DMS53 treated with DMSO at 0.1 percent for 48 hours (cell line): ENCODE measurements at regions not wholly inside any gene's neighbourhood (a gene's known extent, or its start where the extent isn't known, plus 50 kb on each side); places are given as distances from the start of the nearest gene placed in this dataset.
"Not testable (repeated sequence)": the region's sequence is repeated elsewhere in the genome, so short reads cannot be mapped to it uniquely, and the experiment has no call there.

Experiments used
- DNase-seq: peaks from one replicate; lab custom pipeline; 2025; ENCODE audit not compliant: unreplicated experiment; lab: John Stamatoyannopoulos, UW

- DNase-seq: no peak
Observed at GRCh38 chr13:104632736-104633135, 1566.5 kb upstream of the SLC10A2 start.

DNA sequence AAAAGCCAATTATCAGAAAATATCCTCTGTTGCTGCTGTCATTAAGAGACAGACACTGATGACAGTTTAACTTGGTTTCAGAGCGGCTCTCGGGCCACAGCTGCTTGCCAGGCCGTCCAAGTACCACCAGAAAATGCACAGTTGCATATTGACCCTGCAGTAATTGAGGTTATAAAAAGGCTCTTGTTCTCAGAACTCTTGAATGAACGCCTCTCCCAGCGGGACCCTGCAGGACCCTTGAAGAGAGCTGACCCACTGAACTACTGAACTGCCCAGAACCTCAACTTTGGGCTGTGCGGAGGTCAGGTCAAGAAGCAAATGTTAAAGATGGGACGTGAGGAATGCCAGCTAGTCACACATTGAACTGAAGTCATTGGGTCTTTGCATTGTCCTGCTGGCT lies 1559.0 kb upstream of the SLC10A2 start:
- DNase-seq: no peak

- DNase-seq: no peak
Observed at GRCh38 chr13:104616990-104617389, 1550.8 kb upstream of the SLC10A2 start.

- no peak for DNase-seq
Observed at GRCh38 chr13:104614361-104615145, 1548.3 kb upstream of the SLC10A2 start.

DNA sequence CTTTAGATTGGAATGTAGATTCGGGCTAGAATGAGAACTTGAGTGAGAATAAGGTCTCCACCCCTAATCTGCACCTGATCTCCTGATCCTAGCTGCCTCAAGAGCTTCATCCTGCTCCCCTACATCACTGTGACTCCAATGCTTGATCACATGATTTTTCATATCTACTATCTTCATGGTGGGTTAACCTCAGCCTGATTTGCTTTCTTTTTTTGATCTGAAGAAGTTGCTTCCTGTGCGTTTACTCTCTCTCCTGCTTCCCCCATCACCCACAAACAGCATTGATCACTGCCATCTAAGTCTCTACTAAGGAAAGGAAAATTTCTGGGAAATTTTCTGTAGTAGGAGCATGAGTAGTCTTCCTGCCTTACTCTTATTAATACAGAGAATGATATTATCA lies 1542.1 kb upstream of the SLC10A2 start:
- DNase-seq: no peak

DNA sequence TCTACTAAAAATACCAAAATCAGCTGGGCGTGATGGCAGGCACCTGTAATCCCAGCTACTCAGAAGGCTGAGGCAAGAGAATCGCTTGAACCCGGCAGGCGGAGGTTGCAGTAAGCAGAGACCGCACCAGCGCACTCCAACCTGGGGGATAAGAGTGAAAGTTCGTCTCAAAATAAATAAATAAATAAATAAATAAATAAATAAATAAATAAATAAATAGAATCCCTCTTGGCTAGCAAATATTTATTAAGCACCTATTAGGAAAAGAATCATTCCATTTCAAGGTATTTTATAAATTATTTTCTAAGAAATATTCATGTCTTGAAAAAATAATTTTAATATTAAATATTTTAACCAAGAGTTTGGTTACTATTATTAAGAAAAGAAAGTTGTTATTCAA lies 1539.2 kb upstream of the SLC10A2 start:
- DNase-seq: not testable (repeated sequence)

GRCh38 chr13:104597546-104598180 lies 1531.4 kb upstream of the SLC10A2 start:
- no peak for DNase-seq

DNA sequence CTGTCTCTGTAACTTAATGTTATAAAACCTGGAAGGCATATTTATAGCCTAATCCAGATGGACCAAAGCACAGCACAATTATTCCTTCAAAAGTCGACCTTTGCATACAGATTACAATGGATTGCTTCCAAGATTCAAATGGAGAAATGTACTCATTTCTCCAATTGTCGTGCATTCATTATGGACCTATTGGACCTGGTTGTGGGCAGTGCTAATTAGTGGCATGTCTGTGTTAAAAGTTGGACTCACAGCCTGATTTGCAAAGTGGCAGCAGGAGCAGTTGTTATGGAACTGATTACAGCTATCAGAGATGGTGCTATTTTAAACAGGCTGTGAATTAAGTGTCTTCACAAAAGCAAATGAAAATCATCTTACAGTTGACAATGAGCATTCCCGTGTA lies 1529.3 kb upstream of the SLC10A2 start:
- no peak for DNase-seq

DNA sequence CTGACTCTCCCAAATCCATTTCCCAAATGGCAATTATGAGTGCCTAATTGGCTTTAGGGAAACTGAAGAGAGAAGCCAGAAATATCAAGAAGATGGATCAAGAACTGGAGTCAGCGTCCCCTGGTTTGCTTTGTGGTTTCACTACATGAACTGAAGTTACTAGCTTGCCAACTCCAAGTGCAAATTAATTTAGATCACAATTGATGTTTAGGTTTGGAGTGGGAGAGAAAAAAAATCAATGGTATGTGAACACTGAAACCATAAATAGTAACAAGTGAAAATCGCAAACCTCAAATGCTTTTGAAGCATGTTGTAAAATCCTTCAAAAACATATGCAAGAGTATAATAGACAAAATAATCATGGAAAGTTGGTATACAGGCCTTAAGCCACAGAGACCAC lies 1528.6 kb upstream of the SLC10A2 start:
- no peak for DNase-seq

GRCh38 chr13:104593693-104594092 lies 1527.5 kb upstream of the SLC10A2 start:
- no peak for DNase-seq

- no peak for DNase-seq
Observed at GRCh38 chr13:104593251-104593576, 1527.0 kb upstream of the SLC10A2 start.

DNA sequence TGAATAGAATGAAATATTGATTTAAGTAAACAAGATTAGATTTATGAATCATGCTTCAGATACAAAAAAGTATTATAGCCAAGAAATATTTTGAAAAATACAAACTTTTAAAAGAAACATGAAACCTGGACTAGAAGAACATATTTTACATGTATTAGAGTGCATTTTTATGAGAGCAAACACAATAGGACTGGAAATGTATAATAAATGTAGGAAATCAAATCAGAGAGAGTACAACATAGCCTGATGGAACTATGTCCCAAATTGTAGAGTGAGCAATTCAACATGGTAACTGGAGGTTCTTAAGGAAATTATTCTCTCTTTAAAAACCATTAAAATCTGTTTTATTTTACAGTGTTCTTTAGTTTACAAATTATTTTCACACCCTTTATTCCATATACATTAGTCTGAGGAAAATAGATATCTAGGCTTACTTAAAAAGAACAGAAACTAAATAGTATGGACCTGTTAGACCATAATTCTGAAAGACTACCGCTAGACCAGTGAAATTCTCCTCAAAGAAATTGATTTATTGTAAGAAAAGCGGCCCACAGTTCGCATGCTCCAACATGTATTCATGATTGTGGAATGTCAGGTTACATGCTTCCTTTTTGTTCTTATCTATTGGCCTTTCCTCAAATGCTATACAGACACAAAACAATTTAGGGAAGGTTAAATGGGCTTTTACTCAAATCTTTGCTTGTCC lies 1526.5 kb upstream of the SLC10A2 start:
- DNase-seq: no peak

DNA sequence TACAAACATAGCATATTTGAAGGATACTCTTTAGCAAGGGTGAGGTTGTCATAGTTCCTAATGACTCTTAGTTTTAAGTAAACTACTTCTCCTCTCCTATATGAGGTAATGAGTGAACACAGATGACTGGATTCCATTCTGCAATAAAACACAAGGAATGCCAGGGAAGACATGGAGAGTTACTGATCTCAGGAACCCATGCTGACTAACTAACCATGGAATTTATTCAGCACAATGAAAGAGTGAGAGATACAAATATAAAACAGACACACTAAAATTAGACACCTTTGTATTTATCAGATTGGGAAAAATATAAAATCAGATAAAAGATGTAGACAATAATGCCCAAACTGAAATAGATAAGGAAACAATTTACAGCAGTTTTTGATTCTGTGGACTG lies 1525.9 kb upstream of the SLC10A2 start:
- no peak for DNase-seq

DNA sequence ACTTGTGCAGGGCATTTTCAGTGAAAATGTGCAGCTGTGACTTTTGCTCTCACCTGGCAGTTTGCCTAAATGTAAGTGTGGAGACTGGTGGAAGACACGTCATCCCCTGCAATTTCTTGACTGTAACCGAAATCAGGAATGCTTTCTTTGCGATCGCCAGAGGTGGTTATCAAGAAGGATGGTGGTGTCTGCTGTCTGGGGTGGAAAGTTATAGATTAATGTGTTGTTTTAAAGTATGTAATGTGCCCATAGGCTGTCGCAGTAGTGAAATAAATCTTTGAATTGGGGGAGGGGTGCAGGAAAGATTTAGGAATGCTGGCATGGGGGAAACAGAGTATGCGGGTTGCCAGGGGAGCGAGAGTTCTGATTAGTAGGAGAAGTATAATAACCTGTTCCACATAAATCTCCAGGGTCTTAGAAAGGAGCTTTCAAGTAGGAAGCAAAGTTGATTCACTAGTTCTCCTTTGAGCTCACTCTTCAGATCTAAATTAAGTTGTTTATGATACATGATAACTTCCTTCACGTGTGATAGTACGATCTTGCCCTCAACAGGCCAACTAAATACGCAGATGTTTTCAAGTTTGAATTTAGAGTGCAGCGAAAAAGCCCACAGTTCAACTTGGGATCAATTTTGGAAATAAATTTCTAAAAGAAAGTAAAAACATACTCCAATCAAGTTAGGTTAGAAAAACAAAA lies 1520.0 kb upstream of the SLC10A2 start:
- DNase-seq: no peak

- DNase-seq: no peak
Observed at GRCh38 chr13:104584481-104584880, 1518.3 kb upstream of the SLC10A2 start.

DNA sequence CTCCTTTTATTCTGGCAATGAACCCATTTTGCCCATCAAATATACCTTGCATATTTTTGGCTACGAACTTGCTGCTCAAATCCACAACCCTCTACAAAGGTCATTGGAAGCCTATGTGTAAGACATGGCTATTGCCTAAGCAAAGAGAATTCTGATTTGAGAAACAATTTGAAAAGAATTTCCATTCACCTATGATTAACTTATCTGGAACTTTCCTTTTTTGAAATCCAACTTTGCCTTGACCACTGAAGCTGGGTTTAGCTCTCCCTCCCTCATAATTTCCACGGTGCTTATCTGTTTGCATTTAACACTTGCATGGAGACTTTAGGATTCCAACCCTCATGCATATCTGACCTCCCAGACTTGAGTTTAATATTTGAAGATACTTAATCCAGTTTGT lies 1514.7 kb upstream of the SLC10A2 start:
- DNase-seq: no peak

DNA sequence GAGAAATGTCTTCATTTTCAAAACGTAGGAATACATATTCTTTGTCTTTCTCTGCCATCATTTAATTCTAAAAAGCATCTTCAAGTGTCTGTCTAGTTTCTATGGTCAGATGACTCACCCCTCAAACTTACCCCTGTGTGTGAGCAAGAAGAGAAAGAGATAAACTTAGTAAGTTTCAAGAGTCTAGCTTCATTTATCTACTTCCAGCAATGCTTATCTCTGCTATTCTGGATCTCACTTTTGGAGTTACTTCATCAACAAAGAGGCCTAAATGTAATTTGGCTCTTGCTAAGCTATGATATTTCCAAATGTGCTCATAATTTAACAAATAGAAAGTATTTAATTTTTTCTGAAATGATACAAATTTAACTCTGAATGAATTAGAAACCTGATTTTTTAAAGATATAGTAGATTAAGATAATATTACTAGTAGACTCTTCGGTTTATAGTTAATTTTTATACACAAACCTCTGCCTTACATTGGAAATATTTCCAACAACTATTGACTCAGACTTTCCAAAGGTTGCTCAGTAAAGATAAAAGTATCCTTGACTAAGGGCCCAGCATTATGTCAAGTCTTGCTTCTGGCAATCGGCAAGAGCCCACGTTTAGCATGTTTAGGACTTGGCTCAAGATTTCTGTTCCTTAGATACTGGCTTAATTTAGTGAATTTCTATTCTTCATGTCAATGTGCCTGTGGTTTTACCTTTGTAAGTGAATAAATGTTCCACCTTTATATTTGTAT lies 1511.0 kb upstream of the SLC10A2 start:
- DNase-seq: no peak

DNA sequence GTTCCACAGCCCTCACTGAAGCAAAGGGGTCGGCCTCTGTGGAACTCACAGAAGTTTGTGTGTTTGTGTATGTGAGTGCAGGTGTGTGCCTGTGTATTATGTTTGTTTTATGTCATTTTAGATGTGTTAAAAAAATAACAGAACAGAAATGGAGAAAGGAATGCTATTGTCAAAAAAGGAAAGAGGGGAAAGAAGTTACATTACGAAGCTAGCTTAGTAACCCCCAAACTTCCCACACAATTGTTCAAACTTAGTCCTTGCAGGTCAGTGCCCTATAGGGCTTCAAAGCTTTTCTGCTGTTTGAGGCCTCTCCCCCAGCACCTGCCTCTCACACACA lies 1505.6 kb upstream of the SLC10A2 start:
- no peak for DNase-seq

GRCh38 chr13:104571161-104571892 lies 1505.1 kb upstream of the SLC10A2 start:
- DNase-seq: peak; percentile 23

DNA sequence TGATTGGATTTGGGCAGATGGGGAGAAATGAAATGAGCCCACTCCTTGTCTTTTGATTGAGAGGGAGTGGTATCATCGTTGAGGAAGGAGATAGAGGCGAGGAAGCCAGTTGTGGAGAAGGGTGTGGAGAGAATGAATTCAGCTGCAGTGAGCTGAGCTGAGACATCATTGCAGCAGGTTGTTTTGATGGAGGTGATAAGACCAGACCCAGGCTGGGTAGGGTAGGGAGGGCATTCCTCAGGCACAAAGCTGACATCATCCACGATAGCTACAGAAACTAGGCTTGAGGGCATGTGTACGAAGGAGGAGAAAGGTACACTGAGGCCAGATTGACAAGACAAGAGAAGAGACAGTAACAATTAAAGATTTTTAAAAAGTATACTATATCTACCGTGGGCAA lies 1500.9 kb upstream of the SLC10A2 start:
- no peak for DNase-seq
